ENCODE measurements at regions not wholly inside any gene's neighbourhood (a gene's known extent, or its start where the extent isn't known, plus 50 kb on each side); places are given as distances from the start of the nearest gene placed in this dataset.

DNA sequence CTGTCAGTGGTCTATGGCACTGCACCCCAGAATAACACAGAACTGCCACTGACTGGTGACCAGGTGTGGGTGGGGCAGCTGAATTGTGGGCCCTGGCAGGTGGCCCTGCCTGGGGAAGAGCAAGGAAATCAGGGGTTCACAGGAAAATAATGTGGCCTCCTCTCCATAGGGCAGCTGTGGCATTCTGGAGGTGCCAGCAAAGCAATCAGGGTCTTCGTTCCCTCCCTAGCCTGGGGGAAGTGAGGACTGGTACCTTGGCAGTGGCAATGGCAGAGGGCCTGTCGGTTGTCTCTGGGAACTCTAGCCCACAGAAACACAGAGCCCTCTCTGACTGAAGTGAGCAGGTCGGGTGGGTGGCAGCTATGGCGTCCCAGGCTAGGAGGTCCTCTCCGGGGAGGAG lies 223.0 kb downstream of the GRIA2 start:
- Histone ChIP-seq H3K9me3 (peaks cover 0 to 4% (median 0%) of the 10 kb centered on the region in 11 donors), H3K36me3 (no peaks in the 10 kb centered on the region), H3K27me3 (no peaks in the 10 kb centered on the region), H3K4me1 (no peaks in the 10 kb centered on the region), H3K4me3 (no peak overlapping the region), H3K27ac (no peak overlapping the region)
- intact Hi-C loops (cut with DNase I): no loop called here
- TF ChIP-seq, protein P1, sequence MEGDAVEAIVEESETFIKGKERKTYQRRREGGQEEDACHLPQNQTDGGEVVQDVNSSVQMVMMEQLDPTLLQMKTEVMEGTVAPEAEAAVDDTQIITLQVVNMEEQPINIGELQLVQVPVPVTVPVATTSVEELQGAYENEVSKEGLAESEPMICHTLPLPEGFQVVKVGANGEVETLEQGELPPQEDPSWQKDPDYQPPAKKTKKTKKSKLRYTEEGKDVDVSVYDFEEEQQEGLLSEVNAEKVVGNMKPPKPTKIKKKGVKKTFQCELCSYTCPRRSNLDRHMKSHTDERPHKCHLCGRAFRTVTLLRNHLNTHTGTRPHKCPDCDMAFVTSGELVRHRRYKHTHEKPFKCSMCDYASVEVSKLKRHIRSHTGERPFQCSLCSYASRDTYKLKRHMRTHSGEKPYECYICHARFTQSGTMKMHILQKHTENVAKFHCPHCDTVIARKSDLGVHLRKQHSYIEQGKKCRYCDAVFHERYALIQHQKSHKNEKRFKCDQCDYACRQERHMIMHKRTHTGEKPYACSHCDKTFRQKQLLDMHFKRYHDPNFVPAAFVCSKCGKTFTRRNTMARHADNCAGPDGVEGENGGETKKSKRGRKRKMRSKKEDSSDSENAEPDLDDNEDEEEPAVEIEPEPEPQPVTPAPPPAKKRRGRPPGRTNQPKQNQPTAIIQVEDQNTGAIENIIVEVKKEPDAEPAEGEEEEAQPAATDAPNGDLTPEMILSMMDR (IDR thresholded peaks at IDR 0.05): no peak
- no peak for DNase-seq
- no peak for ATAC-seq
- WGBS, 2 donors: 81 to 86% methylated on average over 5 of the region's 5 CpGs

- peaks cover 0 to 21% (median 14%) of the 10 kb centered on the region in 11 donors for H3K9me3 ChIP-seq
- no peaks in the 10 kb centered on the region for H3K36me3 ChIP-seq
- 84 to 85% methylated on average over 4 of the region's 4 CpGs for WGBS, 2 donors
- no peak for DNase-seq
- no peak overlapping the region for H3K27ac ChIP-seq
- H3K27me3 ChIP-seq: no peaks in the 10 kb centered on the region
- intact Hi-C loops (cut with DNase I): no loop called here
- TF ChIP-seq, protein P1 (IDR thresholded peaks at IDR 0.05): no peak
- no peak for ATAC-seq
- no peak overlapping the region for H3K4me3 ChIP-seq
- no peaks in the 10 kb centered on the region for H3K4me1 ChIP-seq
Observed at GRCh38 chr4:157425897-157426296, 205.4 kb downstream of the GRIA2 start.

- Histone ChIP-seq H3K27me3 (no peaks in the 10 kb centered on the region), H3K36me3 (no peaks in the 10 kb centered on the region), H3K27ac (no peak overlapping the region), H3K4me3 (no peak overlapping the region), H3K9me3 (peaks cover 0 to 21% (median 14%) of the 10 kb centered on the region in 11 donors), H3K4me1 (no peaks in the 10 kb centered on the region)
- intact Hi-C loops (cut with DNase I): no loop called here
- DNase-seq (no peak), ATAC-seq (no peak)
- TF ChIP-seq, protein P1 (IDR thresholded peaks at IDR 0.05): no peak
Observed at GRCh38 chr4:157423526-157424020, 203.0 kb downstream of the GRIA2 start.

- Histone ChIP-seq H3K9me3 (peaks cover 0 to 15% (median 8%) of the 10 kb centered on the region in 11 donors), H3K27me3 (no peaks in the 10 kb centered on the region), H3K4me3 (no peak overlapping the region), H3K36me3 (no peaks in the 10 kb centered on the region), H3K27ac (no peak overlapping the region), H3K4me1 (no peaks in the 10 kb centered on the region)
- intact Hi-C loops (cut with DNase I): no loop called here
- TF ChIP-seq, protein P1 (IDR thresholded peaks at IDR 0.05): no peak
- no peak for DNase-seq
- ATAC-seq: no peak
Observed at GRCh38 chr4:157421365-157421764, 200.8 kb downstream of the GRIA2 start.
